Ovary (tissue), 7 donors: ENCODE measurements at regions not wholly inside any gene's neighbourhood (a gene's known extent, or its start where the extent isn't known, plus 50 kb on each side); places are given as distances from the start of the nearest gene placed in this dataset.

Source experiments
- DNase-seq, 5 donors: peaks; one replicate each; pipeline ENCODE4 v3.0.0-alpha.2; 2019 to 2020
- H3K27ac ChIP-seq, 2 donors: fragments of 200-600 bp; one replicate each; pipeline versions ENCODE4 v1.5.1 to v1.8.0; 2019 to 2022
- H3K27me3 ChIP-seq: fragments of 200-600 bp; one replicate; pipeline ENCODE4 v1.8.0; 2022
- H3K36me3 ChIP-seq: fragments of 200-600 bp; sonication (generic); one replicate; pipeline ENCODE4 v1.5.1; 2019
- H3K4me1 ChIP-seq: one replicate; pipeline ENCODE4 v1.8.1; 2013; ENCODE audit warnings: mild to moderate bottlenecking, moderate library complexity; ENCODE audit not compliant: insufficient read depth
- H3K4me3 ChIP-seq: fragments of 200-600 bp; sonication (generic); one replicate; pipeline ENCODE4 v1.5.1; 2017
- H3K9me3 ChIP-seq, 2 donors: fragments of 200-600 bp in 1 of 2; sonication (generic) in 1 of 2; one replicate each; pipeline versions ENCODE4 v1.5.1 to v1.8.1; 2013 to 2019; ENCODE audit warnings: mild to moderate bottlenecking in 1 of 2, moderate library complexity in 1 of 2
- EP300 ChIP-seq: sonication (generic); formaldehyde crosslinking; IDR thresholded peaks from one replicate; pipeline ENCODE4 v1.6.1; 2017; ENCODE audit warnings: antibody characterized with exemption
- POLR2A ChIP-seq: fragments of 450-650 bp; IDR thresholded peaks from one replicate; pipeline ENCODE4 v1.6.1; 2017; ENCODE audit warnings: antibody characterized with exemption, mild to moderate bottlenecking, moderate library complexity
- WGBS, 3 donors: extraction: QIAGEN DNeasy Blood & Tissue Kit in 1 of 3; methylation state at CpG; one replicate each; pipeline versions ENCODE4 v1.1.5 to v1.1.7; 2013 to 2017; 5-methylcytosine and 5-hydroxymethylcytosine counted together
- intact Hi-C, 4 donors: fragments of 100-400 bp; cut with DNase I; formaldehyde crosslinking; loops; one replicate each; pipeline versions ENCODE4 v1.11.0 to v1.15.1; 2022 to 2023
- TF ChIP-seq, protein P1 (sequence below), 3 donors: fragments of 450-650 bp in 2 of 3; fragments of 200-600 bp in 1 of 3; IDR thresholded peaks; one replicate each; pipeline versions ENCODE4 v1.5.1 to v1.8.0; 2016 to 2022; ENCODE audit warnings: antibody characterized with exemption in 3 of 3, mild to moderate bottlenecking in 1 of 3
- donor health status: DM: no; HTN: no; CAD: no; lungs with moderate emphysema.
- donor health status: DM: no; HTN: no; CAD: no.
- donor health status: Bipolar disorder and iron deficiency.
- donor health status: DM: no; HTN: no; CAD: no.
- donor health status: DM: yes; HTN: yes; CAD: no.

DNA sequence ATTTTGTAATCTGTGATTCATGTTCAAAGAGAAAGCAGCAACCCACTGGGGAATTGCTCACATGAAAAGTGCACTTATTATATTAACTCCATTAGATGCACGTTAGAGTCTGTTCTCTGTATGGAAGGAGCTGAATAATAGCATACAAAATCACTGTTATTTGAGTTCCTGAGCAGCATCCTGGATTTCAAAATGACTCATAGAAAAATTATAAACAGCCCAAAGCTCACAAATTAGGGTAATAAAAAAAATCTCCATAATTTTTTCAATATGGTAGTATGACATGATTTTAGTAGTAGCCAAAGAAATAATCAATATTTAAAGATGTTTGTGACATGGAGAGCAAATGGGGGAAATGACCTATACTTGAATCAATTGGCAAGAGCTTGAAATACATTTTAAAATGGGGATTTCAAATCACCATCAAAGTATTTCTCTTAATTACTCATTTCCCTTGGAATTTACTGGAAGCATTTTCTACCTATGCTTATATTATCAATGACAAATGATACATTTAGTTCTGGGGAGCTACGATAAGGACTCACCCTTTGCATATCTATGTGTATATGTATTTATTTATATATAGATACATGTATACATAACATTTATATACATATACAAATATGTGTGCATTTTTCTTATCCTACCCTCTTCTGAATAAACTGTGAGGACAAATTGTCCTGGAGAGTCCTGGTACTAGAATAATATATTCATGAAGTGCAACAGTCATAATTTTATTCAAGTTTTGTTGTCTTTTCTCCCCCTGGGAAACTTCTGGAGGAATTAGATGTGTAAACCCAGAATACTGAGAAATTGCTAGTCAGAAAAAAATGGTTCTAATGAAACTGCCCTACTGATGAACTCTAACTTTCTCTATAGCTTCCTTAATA, 116.3 kb downstream of the RPL22L1 start:
- no peak overlapping the region for H3K4me3 ChIP-seq
- no peaks in the 10 kb centered on the region for H3K27me3 ChIP-seq
- H3K27ac ChIP-seq = no peak overlapping the region
- intact Hi-C loops = no loop called here
- 51 to 53% (median 53%) methylated on average over 2 of the region's 2 CpGs for WGBS, 3 donors
- no peak for DNase-seq
- peaks cover 15% of the 10 kb centered on the region for H3K4me1 ChIP-seq
- H3K36me3 ChIP-seq = no peaks in the 10 kb centered on the region
- no peaks in the 10 kb centered on the region for H3K9me3 ChIP-seq
- TF ChIP-seq, protein P1, sequence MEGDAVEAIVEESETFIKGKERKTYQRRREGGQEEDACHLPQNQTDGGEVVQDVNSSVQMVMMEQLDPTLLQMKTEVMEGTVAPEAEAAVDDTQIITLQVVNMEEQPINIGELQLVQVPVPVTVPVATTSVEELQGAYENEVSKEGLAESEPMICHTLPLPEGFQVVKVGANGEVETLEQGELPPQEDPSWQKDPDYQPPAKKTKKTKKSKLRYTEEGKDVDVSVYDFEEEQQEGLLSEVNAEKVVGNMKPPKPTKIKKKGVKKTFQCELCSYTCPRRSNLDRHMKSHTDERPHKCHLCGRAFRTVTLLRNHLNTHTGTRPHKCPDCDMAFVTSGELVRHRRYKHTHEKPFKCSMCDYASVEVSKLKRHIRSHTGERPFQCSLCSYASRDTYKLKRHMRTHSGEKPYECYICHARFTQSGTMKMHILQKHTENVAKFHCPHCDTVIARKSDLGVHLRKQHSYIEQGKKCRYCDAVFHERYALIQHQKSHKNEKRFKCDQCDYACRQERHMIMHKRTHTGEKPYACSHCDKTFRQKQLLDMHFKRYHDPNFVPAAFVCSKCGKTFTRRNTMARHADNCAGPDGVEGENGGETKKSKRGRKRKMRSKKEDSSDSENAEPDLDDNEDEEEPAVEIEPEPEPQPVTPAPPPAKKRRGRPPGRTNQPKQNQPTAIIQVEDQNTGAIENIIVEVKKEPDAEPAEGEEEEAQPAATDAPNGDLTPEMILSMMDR (IDR thresholded peaks at IDR 0.05) = no peak
- TF ChIP-seq POLR2A = no peak
- TF ChIP-seq EP300 = no peak

DNA sequence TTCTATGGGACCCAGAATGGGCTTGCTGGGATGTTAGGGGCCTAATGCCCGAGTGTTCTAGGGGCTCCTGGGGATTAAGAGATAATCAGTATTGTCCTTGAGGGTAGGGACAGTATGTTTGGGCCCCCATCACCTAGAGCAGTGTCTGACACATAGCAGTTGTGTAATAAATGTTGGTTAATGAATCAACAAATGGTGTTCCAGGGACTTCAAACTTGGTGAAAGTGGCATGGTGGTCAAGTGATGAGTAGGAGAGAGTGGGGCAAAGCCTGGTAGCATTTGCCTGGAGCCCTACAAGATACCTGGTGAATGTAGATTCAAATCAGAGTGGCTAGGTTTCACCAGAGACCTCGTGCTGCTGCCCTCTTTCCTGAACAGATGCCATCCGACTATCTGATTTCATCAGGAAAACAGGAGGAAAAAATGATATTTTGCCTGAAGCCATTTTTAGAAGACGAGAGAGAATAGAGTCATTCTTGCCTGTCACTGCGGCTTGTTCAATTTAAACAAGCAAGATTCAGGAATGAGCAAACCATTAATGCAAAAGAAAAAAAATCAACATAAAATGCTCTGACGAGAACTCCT, 117.3 kb downstream of the RPL22L1 start:
- peaks cover 15% of the 10 kb centered on the region for H3K4me1 ChIP-seq
- WGBS, 3 donors = 86 to 90% (median 90%) methylated on average over 6 of the region's 6 CpGs
- TF ChIP-seq EP300 (no peak), POLR2A (no peak)
- TF ChIP-seq, protein P1 (IDR thresholded peaks at IDR 0.05) = no peak
- no peak overlapping the region for H3K27ac ChIP-seq
- intact Hi-C loops = no loop called here
- H3K9me3 ChIP-seq = no peaks in the 10 kb centered on the region
- no peak overlapping the region for H3K4me3 ChIP-seq
- DNase-seq = no peak
- H3K27me3 ChIP-seq = no peaks in the 10 kb centered on the region
- H3K36me3 ChIP-seq = no peaks in the 10 kb centered on the region

DNA sequence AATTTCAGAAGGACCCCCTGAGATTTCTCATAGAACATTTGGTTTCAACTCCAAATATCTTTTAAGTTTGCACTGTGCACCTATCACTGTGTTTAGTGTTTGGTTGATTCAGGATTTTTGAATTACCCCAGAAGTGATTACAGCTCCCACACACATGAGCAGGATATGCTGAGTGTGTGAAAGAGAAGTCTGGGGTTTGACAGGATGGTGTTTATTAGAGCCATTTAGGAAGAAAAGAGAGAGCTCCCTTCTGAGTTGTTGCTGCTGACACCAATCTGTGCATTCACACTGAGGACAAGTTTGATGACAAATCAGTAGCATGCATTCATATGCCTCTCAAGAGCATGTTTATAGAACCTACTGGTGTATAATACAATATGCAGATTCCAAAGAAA, 118.1 kb downstream of the RPL22L1 start:
- peak overlapping the region in 1 of 2 donors; percentile 4 for H3K27ac ChIP-seq
- H3K9me3 ChIP-seq = no peaks in the 10 kb centered on the region
- DNase-seq = no peak
- H3K4me3 ChIP-seq = no peak overlapping the region
- H3K4me1 ChIP-seq = peaks cover 15% of the 10 kb centered on the region
- no peaks in the 10 kb centered on the region for H3K36me3 ChIP-seq
- H3K27me3 ChIP-seq = no peaks in the 10 kb centered on the region
- intact Hi-C loops = no loop called here
- TF ChIP-seq POLR2A (no peak), EP300 (no peak)
- TF ChIP-seq, protein P1 (IDR thresholded peaks at IDR 0.05) = no peak

DNA sequence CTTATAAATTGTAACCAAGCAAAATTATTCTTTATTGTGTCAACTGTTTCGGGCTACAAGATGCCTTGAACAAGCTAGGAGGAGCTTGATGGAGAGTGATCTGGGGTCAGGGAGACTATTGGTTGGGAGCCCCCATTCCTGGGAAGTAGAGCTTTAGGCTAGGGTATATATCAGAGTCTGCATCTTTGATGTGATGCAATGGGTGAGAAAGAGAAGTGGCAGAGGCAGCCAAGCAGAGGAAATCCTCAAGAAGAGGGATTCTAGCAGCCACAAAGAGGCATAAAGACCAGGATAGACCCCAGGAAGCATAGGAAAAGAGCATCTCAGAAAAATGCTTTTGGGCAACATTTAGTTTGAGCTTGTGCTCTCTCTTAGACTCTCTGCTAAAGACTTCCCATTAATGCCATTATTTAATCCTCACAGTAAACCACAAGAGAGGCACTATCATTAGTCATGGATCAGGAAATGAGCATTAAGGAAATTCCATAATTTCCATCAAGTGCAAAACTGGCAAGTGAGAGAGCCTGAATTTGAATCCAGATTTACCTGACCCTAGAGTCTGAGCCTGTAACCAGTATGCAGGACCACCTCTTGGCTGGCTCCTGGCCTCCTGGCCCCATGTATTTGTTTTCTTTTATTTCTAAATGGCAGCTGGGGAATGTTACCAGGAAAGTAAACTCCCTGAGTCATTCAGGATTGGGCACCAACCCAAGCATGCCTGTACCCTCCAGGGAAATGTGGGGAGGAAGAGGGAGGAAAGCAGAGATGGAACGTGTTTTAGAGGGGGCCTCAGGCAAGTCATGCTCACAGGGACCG, 118.7 kb downstream of the RPL22L1 start:
- Histone ChIP-seq H3K4me1 (peaks cover 15% of the 10 kb centered on the region), H3K36me3 (no peaks in the 10 kb centered on the region)
- peak; percentile 61 to 78 (median 70) for DNase-seq

More for the DNA sequence above, 118.7 kb downstream of the RPL22L1 start:
- WGBS, 3 donors = 32 to 34% (median 33%) methylated on average over 3 of the region's 3 CpGs
- no peaks in the 10 kb centered on the region for H3K9me3 ChIP-seq
- H3K4me3 ChIP-seq = no peak overlapping the region
- H3K27me3 ChIP-seq = no peaks in the 10 kb centered on the region
- H3K27ac ChIP-seq = peak overlapping the region in 1 of 2 donors; percentile 4
- TF ChIP-seq, protein P1 (IDR thresholded peaks at IDR 0.05) = no peak
- TF ChIP-seq EP300 = no peak
- no peak for TF ChIP-seq POLR2A
- intact Hi-C loops = no loop called here
